Transverse colon (tissue), 4 donors: ENCODE measurements at regions not wholly inside any gene's neighbourhood (a gene's known extent, or its start where the extent isn't known, plus 50 kb on each side); places are given as distances from the start of the nearest gene placed in this dataset.

Source experiments
- DNase-seq: peaks from one replicate; pipeline ENCODE4 v3.0.0-alpha.2; 2019
- H3K27ac ChIP-seq, 4 donors: fragments of 200-600 bp; sonication (generic); 2 replicates each; pipeline ENCODE4 v1.5.1; 2016 to 2018; ENCODE audit warnings: inconsistent platforms in 4 of 4
- H3K27me3 ChIP-seq: fragments of 200-600 bp; sonication (generic); 2 replicates; pipeline ENCODE4 v1.5.1; 2017; ENCODE audit warnings: inconsistent platforms
- H3K36me3 ChIP-seq, 4 donors: fragments of 200-600 bp; sonication (generic); 2 replicates each; pipeline ENCODE4 v1.5.1; 2017 to 2019; ENCODE audit warnings: inconsistent platforms in 4 of 4
- H3K4me1 ChIP-seq, 4 donors: fragments of 200-600 bp; sonication (generic); 2 replicates each; pipeline ENCODE4 v1.5.1; 2017 to 2020; ENCODE audit warnings: inconsistent platforms in 4 of 4
- H3K4me3 ChIP-seq, 4 donors: fragments of 200-600 bp; sonication (generic); 1 replicate in 1 of 4; 2 replicates in 3 of 4; pipeline versions ENCODE4 v1.5.1 to v1.6.1; 2017 to 2019; ENCODE audit warnings: inconsistent platforms in 4 of 4
- H3K9me3 ChIP-seq, 2 donors: fragments of 200-600 bp; sonication (generic); 2 replicates each; pipeline ENCODE4 v1.5.1; 2017 to 2019; ENCODE audit warnings: inconsistent platforms in 2 of 2
- EP300 ChIP-seq: sonication (generic); formaldehyde crosslinking; IDR thresholded peaks from one replicate; pipeline ENCODE4 v1.6.1; 2017; ENCODE audit warnings: antibody characterized with exemption, low read depth
- POLR2A ChIP-seq: fragments of 450-650 bp; IDR thresholded peaks from one replicate; pipeline ENCODE4 v1.6.1; 2016; ENCODE audit warnings: antibody characterized with exemption, mild to moderate bottlenecking, moderate library complexity
- POLR2AphosphoS5 ChIP-seq, 3 donors: sonication (generic); formaldehyde crosslinking; IDR thresholded peaks; one replicate each; pipeline ENCODE4 v1.6.1; 2016; ENCODE audit warnings: antibody characterized with exemption in 3 of 3
- WGBS, 2 donors: methylation state at CpG; one replicate each; pipeline ENCODE4 v1.1.5; 2018; ENCODE audit warnings: low coverage in 1 of 2; 5-methylcytosine and 5-hydroxymethylcytosine counted together
- in situ Hi-C, 4 donors: fragments of 200-750 bp; cut with MboI; loops; one replicate each; pipeline versions ENCODE4 v1.15.0 to v1.15.1; 2017; ENCODE audit warnings: low sequenced_read_pairs in 3 of 4, low pct_ligation_motif_present in 1 of 4, low pct_unique_long_range_greater_than_20kb in 1 of 4
- intact Hi-C: fragments of 100-400 bp; cut with DNase I; formaldehyde crosslinking; loops from one replicate; pipeline ENCODE4 v1.15.1; 2023; ENCODE audit warnings: low total_unique reads
- TF ChIP-seq, protein P1 (sequence below), 5 experiments: fragments of 200-600 bp in 3 of 5; fragments of 450-650 bp in 2 of 5; sonication (generic) in 3 of 5; IDR thresholded peaks; 1 replicate in 2 of 5; 2 replicates in 3 of 5; pipeline ENCODE4 v1.5.1; 2016 to 2017; ENCODE audit warnings: antibody characterized with exemption in 5 of 5, inconsistent platforms in 3 of 5, mild to moderate bottlenecking in 2 of 5, moderate library complexity in 1 of 5

DNA sequence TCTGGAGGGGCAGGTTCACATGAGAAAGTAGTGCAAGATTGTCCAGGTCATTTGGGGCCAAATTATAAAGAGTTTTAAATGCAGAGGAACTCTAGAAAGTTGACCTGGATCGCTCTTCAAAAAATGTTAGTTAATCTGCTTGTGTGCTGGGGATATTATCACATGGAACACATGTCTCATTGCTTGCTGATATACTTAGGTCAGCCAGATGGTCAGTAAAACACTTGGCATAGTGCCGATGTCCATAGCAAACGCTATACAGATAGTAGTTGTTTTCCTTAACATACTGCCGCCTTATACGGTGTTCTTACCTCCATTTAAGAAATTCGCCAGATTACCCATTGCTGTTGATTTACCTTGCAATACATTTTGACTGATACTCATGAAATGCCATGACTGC, 103.4 kb upstream of the CWC22 start:
- WGBS, 2 donors: 94% methylated on average over 6 of the region's 6 CpGs

DNA sequence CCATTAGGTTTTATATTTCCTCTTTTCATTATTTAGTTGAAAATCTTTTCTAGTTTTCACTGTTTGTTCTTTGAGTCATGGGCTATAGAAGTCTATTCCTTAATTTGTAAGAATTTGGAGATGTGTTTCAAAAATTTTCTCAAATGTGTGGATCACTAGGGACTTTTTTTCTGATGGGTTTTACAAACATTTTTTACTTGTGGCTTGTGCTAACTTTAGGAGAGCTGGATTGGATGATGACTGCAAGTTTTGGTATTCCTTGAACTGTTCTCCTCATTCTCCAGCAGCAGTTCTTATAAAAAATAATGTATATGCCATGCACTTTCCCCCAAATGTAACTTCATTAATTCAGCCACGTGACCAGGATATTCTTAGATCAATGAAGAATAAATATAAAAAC, 94.7 kb upstream of the CWC22 start:
- no peaks in the 10 kb centered on the region for H3K27me3 ChIP-seq
- DNase-seq: no peak
- H3K4me1 ChIP-seq: no peaks in the 10 kb centered on the region
- WGBS, 2 donors: 74 to 80% methylated on average over 1 of the region's 1 CpG
- H3K36me3 ChIP-seq: no peaks in the 10 kb centered on the region
- no peak overlapping the region for H3K4me3 ChIP-seq
- in situ Hi-C loops (loop anchor here (25.0 kb wide), 4 partner anchors 960 to 1610 kb away; partner anchors contain the start of gene ITGA4 (in 1 of the 4)), intact Hi-C loops (no loop called here)
- no peak for TF ChIP-seq POLR2A
- TF ChIP-seq POLR2AphosphoS5 (IDR thresholded peaks at IDR 0.05): no peak
- TF ChIP-seq, protein P1, sequence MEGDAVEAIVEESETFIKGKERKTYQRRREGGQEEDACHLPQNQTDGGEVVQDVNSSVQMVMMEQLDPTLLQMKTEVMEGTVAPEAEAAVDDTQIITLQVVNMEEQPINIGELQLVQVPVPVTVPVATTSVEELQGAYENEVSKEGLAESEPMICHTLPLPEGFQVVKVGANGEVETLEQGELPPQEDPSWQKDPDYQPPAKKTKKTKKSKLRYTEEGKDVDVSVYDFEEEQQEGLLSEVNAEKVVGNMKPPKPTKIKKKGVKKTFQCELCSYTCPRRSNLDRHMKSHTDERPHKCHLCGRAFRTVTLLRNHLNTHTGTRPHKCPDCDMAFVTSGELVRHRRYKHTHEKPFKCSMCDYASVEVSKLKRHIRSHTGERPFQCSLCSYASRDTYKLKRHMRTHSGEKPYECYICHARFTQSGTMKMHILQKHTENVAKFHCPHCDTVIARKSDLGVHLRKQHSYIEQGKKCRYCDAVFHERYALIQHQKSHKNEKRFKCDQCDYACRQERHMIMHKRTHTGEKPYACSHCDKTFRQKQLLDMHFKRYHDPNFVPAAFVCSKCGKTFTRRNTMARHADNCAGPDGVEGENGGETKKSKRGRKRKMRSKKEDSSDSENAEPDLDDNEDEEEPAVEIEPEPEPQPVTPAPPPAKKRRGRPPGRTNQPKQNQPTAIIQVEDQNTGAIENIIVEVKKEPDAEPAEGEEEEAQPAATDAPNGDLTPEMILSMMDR (IDR thresholded peaks at IDR 0.05): no peak
- TF ChIP-seq EP300: no peak
- H3K9me3 ChIP-seq: no peaks in the 10 kb centered on the region
- H3K27ac ChIP-seq: no peak overlapping the region

More for the DNA sequence above, 103.4 kb upstream of the CWC22 start:
- Histone ChIP-seq H3K9me3 (no peaks in the 10 kb centered on the region), H3K4me3 (no peak overlapping the region), H3K4me1 (no peaks in the 10 kb centered on the region), H3K27me3 (no peaks in the 10 kb centered on the region), H3K27ac (no peak overlapping the region), H3K36me3 (no peaks in the 10 kb centered on the region)
- TF ChIP-seq EP300: no peak
- TF ChIP-seq POLR2AphosphoS5 (IDR thresholded peaks at IDR 0.05): no peak
- TF ChIP-seq, protein P1 (IDR thresholded peaks at IDR 0.05): no peak
- no peak for TF ChIP-seq POLR2A
- intact Hi-C loops (no loop called here), in situ Hi-C loops (loop anchor here (25.0 kb wide), 4 partner anchors 952 to 1602 kb away; partner anchors contain the start of gene ITGA4 (in 1 of the 4))
- DNase-seq: no peak

DNA sequence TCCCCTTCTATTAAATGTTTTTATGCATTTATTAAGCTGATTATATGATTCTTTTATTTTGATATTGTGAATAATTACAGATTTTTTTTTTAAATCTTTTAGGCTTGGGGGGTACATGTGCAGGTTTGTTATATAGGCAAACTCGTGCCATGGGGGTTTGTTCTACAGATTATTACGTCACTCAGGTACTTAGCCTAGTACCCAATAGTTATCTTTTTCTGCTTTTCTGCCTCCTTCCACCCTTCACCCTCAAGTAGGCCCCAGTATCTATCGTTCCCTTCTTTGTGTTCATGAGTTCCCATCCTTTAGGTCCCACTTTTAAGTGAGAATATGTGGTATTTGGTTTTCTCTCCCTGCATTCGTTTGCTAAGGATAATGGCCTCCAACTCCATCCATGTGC, 92.2 kb upstream of the CWC22 start:
- H3K9me3 ChIP-seq: no peaks in the 10 kb centered on the region
- in situ Hi-C loops: loop anchor here in 1 of 4 donors (25.0 kb wide), 1 partner anchor 662 kb away; no protein-coding TSS in a partner anchor
- no peaks in the 10 kb centered on the region for H3K36me3 ChIP-seq
- H3K27me3 ChIP-seq: no peaks in the 10 kb centered on the region
- intact Hi-C loops: no loop called here
- TF ChIP-seq, protein P1 (IDR thresholded peaks at IDR 0.05): no peak
- no peak for TF ChIP-seq EP300
- TF ChIP-seq POLR2A: no peak
- no peak for TF ChIP-seq POLR2AphosphoS5 (IDR thresholded peaks at IDR 0.05)
- no peak overlapping the region for H3K4me3 ChIP-seq
- H3K4me1 ChIP-seq: no peaks in the 10 kb centered on the region
- 73 to 80% methylated on average over 2 to 4 of the region's 4 CpGs for WGBS, 2 donors
- DNase-seq: no peak
- H3K27ac ChIP-seq: no peak overlapping the region

DNA sequence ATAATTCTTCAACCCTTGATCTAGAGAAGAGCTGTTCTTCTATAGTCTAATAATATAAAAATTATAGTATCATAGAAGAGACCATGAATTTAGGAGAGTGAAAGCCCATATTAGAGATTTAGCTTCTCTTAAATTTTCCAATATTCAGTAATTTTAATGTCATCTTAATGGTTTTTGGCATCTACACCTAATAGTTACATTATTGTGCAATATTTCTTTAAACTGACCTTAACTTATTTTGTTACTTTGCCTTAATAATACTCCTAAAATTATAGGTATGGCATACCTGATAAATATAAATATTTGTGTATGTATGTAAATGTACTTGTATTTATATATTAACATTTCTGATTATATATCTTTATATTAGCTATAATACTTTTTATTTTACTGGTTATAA, 78.0 kb upstream of the CWC22 start:
- Histone ChIP-seq H3K9me3 (peaks cover 7 to 10% of the 10 kb centered on the region in 2 donors), H3K27me3 (no peaks in the 10 kb centered on the region), H3K4me3 (no peak overlapping the region), H3K4me1 (no peaks in the 10 kb centered on the region), H3K36me3 (no peaks in the 10 kb centered on the region), H3K27ac (no peak overlapping the region)
- intact Hi-C loops: no loop called here
- no peak for TF ChIP-seq EP300
- TF ChIP-seq POLR2AphosphoS5 (IDR thresholded peaks at IDR 0.05): no peak
- TF ChIP-seq, protein P1 (IDR thresholded peaks at IDR 0.05): no peak
- TF ChIP-seq POLR2A: no peak
- in situ Hi-C loops: loop anchor here in 1 of 4 donors (25.0 kb wide), 1 partner anchor 648 kb away; no protein-coding TSS in a partner anchor
- no peak for DNase-seq
